ENCODE measurements at regions not wholly inside any gene's neighbourhood (a gene's known extent, or its start where the extent isn't known, plus 50 kb on each side); places are given as distances from the start of the nearest gene placed in this dataset.

- Histone ChIP-seq H3K27me3 (ENCODE audit: control insufficient read depth in 1 of 2, insufficient read depth in 2 of 2, low read length in 2 of 2) (peaks cover 0 to 3% of the 10 kb centered on the region in 2 experiments), H3K4me1 (ENCODE audit: insufficient read depth, low read length) (peaks cover 13% of the 10 kb centered on the region), H3K27ac (ENCODE audit: low read depth in 1 of 2, low read length in 2 of 2) (no peak overlapping the region), H3K36me3 (ENCODE audit: insufficient read depth, low read length) (no peaks in the 10 kb centered on the region), H3K9me3 (ENCODE audit: control insufficient read depth in 1 of 2, insufficient read depth in 1 of 2, low read length in 2 of 2) (no peaks in the 10 kb centered on the region), H3K4me3 (ENCODE audit: low read length) (no peak overlapping the region)
- Mint-ChIP-seq H3K4me3 (no peak overlapping the region), H3K9me3 (no peaks in the 10 kb centered on the region), H3K36me3 (ENCODE audit: low read depth) (no peaks in the 10 kb centered on the region), H3K27me3 (peaks cover 22% of the 10 kb centered on the region), H3K4me1 (ENCODE audit: low read depth) (peaks cover 8% of the 10 kb centered on the region), H3K27ac (no peak overlapping the region)
- POLR2A ChIA-PET: no interaction called here
- TF ChIP-seq CTCF (IDR thresholded peaks at IDR 0.05): no peak
- intact Hi-C loops (cut with DNase I, micrococcal nuclease): no loop called here
- CTCF ChIA-PET: no interaction called here
- no peak for DNase-seq
- ATAC-seq (ENCODE audit: poor library complexity): no peak
Measured at GRCh38 chr6:163665464-163665863, 250.9 kb downstream of the QKI start.

- Mint-ChIP-seq H3K4me3 (no peak overlapping the region), H3K27ac (no peak overlapping the region), H3K4me1 (ENCODE audit: low read depth) (peaks cover 8% of the 10 kb centered on the region), H3K9me3 (no peaks in the 10 kb centered on the region), H3K36me3 (ENCODE audit: low read depth) (no peaks in the 10 kb centered on the region), H3K27me3 (peaks cover 35% of the 10 kb centered on the region)
- H3K27me3 ChIP-seq (ENCODE audit: control insufficient read depth in 1 of 2, insufficient read depth in 2 of 2, low read length in 2 of 2): peaks cover 0 to 3% of the 10 kb centered on the region in 2 experiments
- CTCF ChIA-PET: no interaction called here
- POLR2A ChIA-PET: no interaction called here
- TF ChIP-seq CTCF (IDR thresholded peaks at IDR 0.05): no peak
- no peak overlapping the region for H3K27ac ChIP-seq (ENCODE audit: low read depth in 1 of 2, low read length in 2 of 2)
- no peaks in the 10 kb centered on the region for H3K9me3 ChIP-seq (ENCODE audit: control insufficient read depth in 1 of 2, insufficient read depth in 1 of 2, low read length in 2 of 2)
- H3K4me1 ChIP-seq (ENCODE audit: insufficient read depth, low read length): peaks cover 13% of the 10 kb centered on the region
- intact Hi-C loops (cut with DNase I, micrococcal nuclease): no loop called here
- ATAC-seq (ENCODE audit: poor library complexity): no peak
- DNase-seq: no peak
- no peak overlapping the region for H3K4me3 ChIP-seq (ENCODE audit: low read length)
- H3K36me3 ChIP-seq (ENCODE audit: insufficient read depth, low read length): no peaks in the 10 kb centered on the region
Measured at GRCh38 chr6:163663575-163663974, 249.1 kb downstream of the QKI start.

GRCh38 chr6:163662604-163663225 is 248.2 kb downstream of the QKI start:
- Mint-ChIP-seq H3K4me1 (ENCODE audit: low read depth) (peaks cover 7% of the 10 kb centered on the region), H3K4me3 (no peak overlapping the region), H3K9me3 (no peaks in the 10 kb centered on the region), H3K27ac (no peak overlapping the region), H3K36me3 (ENCODE audit: low read depth) (no peaks in the 10 kb centered on the region), H3K27me3 (peaks cover 35% of the 10 kb centered on the region)
- H3K4me3 ChIP-seq (ENCODE audit: low read length): no peak overlapping the region
- CTCF ChIA-PET: no interaction called here
- H3K36me3 ChIP-seq (ENCODE audit: insufficient read depth, low read length): no peaks in the 10 kb centered on the region
- POLR2A ChIA-PET: no interaction called here
- peaks cover 10% of the 10 kb centered on the region for H3K4me1 ChIP-seq (ENCODE audit: insufficient read depth, low read length)
- intact Hi-C loops (cut with DNase I, micrococcal nuclease): no loop called here
- TF ChIP-seq CTCF (IDR thresholded peaks at IDR 0.05): no peak
- no peak overlapping the region for H3K27ac ChIP-seq (ENCODE audit: low read depth in 1 of 2, low read length in 2 of 2)
- DNase-seq (no peak), ATAC-seq (ENCODE audit: poor library complexity) (no peak)
- H3K9me3 ChIP-seq (ENCODE audit: control insufficient read depth in 1 of 2, insufficient read depth in 1 of 2, low read length in 2 of 2): no peaks in the 10 kb centered on the region
- peaks cover 0 to 3% of the 10 kb centered on the region in 2 experiments for H3K27me3 ChIP-seq (ENCODE audit: control insufficient read depth in 1 of 2, insufficient read depth in 2 of 2, low read length in 2 of 2)

All from CD4-positive, alpha-beta T cell (primary cell).